KMS-11 (cell line): ENCODE measurements at regions not wholly inside any gene's neighbourhood (a gene's known extent, or its start where the extent isn't known, plus 50 kb on each side); places are given as distances from the start of the nearest gene placed in this dataset.

ENCODE experiments used
- H2AFZ ChIP-seq: fragments of 200-600 bp; sonication (generic); 2 replicates; pipeline ENCODE4 v1.6.1; 2016; ENCODE audit warnings: antibody characterized with exemption, mixed run types, low read depth
- H3K27ac ChIP-seq: fragments of 200-600 bp; sonication (generic); 2 replicates; pipeline ENCODE4 v1.6.1; 2016; ENCODE audit warnings: mild to moderate bottlenecking, mixed run types
- H3K27me3 ChIP-seq: fragments of 200-600 bp; sonication (generic); 2 replicates; pipeline ENCODE4 v1.6.1; 2017; ENCODE audit warnings: mild to moderate bottlenecking, low read depth, mixed run types, moderate library complexity; ENCODE audit not compliant: insufficient read depth
- H3K36me3 ChIP-seq: fragments of 200-600 bp; sonication (generic); 2 replicates; pipeline ENCODE4 v1.6.1; 2017; ENCODE audit warnings: mild to moderate bottlenecking, mixed run types; ENCODE audit not compliant: insufficient read depth
- H3K4me1 ChIP-seq: fragments of 200-600 bp; sonication (generic); 2 replicates; pipeline ENCODE4 v1.6.1; 2016; ENCODE audit warnings: mild to moderate bottlenecking, low read depth, mixed run types; ENCODE audit not compliant: poor library complexity, severe bottlenecking
- H3K4me2 ChIP-seq: fragments of 200-600 bp; sonication (generic); 2 replicates; pipeline ENCODE4 v1.7.0; 2016; ENCODE audit warnings: mild to moderate bottlenecking, mixed run types
- H3K4me3 ChIP-seq: fragments of 200-600 bp; sonication (generic); IDR thresholded peaks from 2 replicates; pipeline ENCODE4 v1.6.1; 2017; ENCODE audit warnings: low read depth, low read length, mixed read lengths; ENCODE audit not compliant: insufficient read depth
- H3K79me2 ChIP-seq: fragments of 200-600 bp; sonication (generic); 2 replicates; pipeline ENCODE4 v1.6.1; 2016; ENCODE audit warnings: low read depth, mixed run types; ENCODE audit not compliant: insufficient read depth
- H3K9ac ChIP-seq: fragments of 200-600 bp; sonication (generic); 2 replicates; pipeline ENCODE4 v1.6.1; 2016; ENCODE audit warnings: mild to moderate bottlenecking, mixed run types
- H4K20me1 ChIP-seq: fragments of 200-600 bp; sonication (generic); 2 replicates; pipeline ENCODE4 v1.6.1; 2016; ENCODE audit warnings: mild to moderate bottlenecking, mixed run types; ENCODE audit not compliant: insufficient read depth
- TF ChIP-seq, protein P1 (sequence below): fragments of 200-600 bp; sonication (generic); conservative IDR thresholded peaks from 2 replicates; pipeline ENCODE4 v1.6.1; 2017; ENCODE audit warnings: low read depth, mild to moderate bottlenecking, antibody characterized with exemption, low read length, moderate library complexity, mixed read lengths

DNA sequence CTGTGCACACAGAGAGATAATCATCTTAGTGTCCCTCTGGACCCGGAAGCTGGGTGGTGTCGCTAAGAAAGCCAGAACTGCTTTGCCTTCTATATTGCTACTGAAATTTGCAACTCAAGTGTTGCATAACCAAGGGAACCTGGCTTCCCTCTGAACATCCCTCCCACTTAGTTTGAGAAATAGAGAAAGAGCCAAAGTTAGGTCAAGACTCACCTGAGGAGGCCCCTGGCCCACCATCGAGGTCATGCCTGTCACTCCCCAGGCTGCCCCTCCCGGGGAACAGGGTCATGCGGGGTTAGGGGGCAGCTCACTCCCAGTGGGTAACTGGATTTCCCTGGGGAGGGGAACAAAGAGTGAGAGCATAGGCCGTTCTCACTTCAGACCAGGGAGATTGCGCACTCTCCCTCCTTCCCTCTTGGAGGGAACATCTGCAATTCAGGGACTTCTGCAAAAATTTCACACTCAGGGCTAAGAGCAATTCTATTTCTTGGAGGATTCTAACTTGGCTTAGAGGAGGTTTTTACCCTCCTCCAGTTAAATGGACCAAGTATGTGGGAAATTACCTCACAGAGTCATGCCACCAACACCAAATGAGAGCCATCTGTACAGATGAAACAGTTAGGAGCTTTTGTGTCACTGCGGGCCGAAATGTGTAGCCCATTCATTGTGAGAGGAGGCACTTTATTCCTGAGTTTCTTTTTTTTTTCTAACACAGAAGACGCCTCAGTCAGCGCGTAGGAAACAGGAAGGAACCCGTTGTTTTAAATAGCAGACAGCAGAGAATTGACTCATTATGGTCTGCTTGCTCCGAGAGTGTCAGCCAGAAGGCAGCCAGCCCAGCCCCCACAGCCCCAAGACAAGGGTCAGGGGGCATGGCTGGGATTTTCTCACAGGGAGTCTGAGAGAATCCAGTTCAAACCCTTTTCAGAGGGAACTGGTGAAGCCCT is 221.3 kb downstream of the ARHGAP12 start:
- no peaks in the 10 kb centered on the region for H3K79me2 ChIP-seq
- H3K4me1 ChIP-seq = no peaks in the 10 kb centered on the region
- no peaks in the 10 kb centered on the region for H3K27me3 ChIP-seq
- no peak overlapping the region for H3K9ac ChIP-seq
- no peak overlapping the region for H3K4me3 ChIP-seq
- no peaks in the 10 kb centered on the region for H4K20me1 ChIP-seq
- TF ChIP-seq, protein P1, sequence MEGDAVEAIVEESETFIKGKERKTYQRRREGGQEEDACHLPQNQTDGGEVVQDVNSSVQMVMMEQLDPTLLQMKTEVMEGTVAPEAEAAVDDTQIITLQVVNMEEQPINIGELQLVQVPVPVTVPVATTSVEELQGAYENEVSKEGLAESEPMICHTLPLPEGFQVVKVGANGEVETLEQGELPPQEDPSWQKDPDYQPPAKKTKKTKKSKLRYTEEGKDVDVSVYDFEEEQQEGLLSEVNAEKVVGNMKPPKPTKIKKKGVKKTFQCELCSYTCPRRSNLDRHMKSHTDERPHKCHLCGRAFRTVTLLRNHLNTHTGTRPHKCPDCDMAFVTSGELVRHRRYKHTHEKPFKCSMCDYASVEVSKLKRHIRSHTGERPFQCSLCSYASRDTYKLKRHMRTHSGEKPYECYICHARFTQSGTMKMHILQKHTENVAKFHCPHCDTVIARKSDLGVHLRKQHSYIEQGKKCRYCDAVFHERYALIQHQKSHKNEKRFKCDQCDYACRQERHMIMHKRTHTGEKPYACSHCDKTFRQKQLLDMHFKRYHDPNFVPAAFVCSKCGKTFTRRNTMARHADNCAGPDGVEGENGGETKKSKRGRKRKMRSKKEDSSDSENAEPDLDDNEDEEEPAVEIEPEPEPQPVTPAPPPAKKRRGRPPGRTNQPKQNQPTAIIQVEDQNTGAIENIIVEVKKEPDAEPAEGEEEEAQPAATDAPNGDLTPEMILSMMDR = no peak
- H3K36me3 ChIP-seq = no peaks in the 10 kb centered on the region
- H2AFZ ChIP-seq = no peak overlapping the region
- H3K4me2 ChIP-seq = no peak overlapping the region
- no peak overlapping the region for H3K27ac ChIP-seq

DNA sequence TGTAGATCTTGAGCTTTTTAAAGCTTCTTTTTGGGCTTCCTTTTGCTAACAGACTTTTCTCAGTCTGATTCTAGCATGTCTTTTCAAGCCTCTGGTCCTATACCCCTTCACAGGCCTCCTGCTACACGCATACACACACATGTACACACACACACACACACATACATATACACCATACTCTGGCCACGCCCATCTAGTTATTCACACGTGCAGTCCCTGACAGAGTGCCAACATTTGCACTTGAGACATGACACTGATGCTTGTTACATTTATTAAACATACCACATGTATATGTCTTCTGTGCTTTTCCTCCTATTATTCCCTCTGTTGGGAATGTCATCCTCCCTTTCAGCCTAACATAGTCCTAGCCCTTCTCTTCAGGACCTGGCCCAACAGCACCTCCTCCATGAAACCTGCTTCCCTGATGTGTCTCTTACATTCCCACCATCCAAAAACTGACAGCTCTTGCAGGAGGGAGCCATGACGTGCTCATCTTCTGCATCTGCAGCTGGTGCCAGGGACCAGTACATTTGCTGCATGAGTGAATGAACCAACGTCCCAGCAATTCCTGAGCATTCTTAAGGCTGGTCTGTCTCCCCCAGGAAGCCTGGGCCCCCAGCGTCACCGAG is 222.1 kb downstream of the ARHGAP12 start:
- H3K4me3 ChIP-seq = no peak overlapping the region
- no peaks in the 10 kb centered on the region for H3K27me3 ChIP-seq
- H4K20me1 ChIP-seq = no peaks in the 10 kb centered on the region
- H3K4me2 ChIP-seq = no peak overlapping the region
- no peak overlapping the region for H3K27ac ChIP-seq
- no peaks in the 10 kb centered on the region for H3K36me3 ChIP-seq
- no peaks in the 10 kb centered on the region for H3K79me2 ChIP-seq
- H2AFZ ChIP-seq = no peak overlapping the region
- no peak overlapping the region for H3K9ac ChIP-seq
- TF ChIP-seq, protein P1 = no peak
- H3K4me1 ChIP-seq = no peaks in the 10 kb centered on the region

DNA sequence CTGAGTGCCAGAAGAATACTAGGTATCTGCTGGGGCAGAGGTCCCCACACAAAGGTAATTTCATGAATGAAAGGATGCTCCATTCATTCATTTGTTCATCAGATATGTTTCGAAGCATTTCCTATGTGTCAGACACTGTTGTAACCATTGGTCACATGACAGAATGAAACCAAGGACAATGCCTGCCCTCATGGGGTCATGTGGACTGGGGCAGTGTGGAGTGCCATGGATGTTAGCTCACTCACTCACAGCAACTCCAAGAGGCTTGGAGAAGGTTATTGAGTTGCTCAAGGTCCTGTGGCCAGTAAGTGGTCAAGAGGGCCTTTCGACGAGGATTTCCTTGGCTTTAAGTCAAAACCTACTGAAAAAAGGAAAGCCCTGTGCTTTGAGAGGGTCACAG is 223.5 kb downstream of the ARHGAP12 start:
- Histone ChIP-seq H3K79me2 (no peaks in the 10 kb centered on the region), H3K36me3 (no peaks in the 10 kb centered on the region), H3K4me3 (no peak overlapping the region), H2AFZ (no peak overlapping the region), H3K4me2 (no peak overlapping the region), H3K27me3 (no peaks in the 10 kb centered on the region), H3K27ac (no peak overlapping the region), H3K4me1 (no peaks in the 10 kb centered on the region), H4K20me1 (no peaks in the 10 kb centered on the region), H3K9ac (no peak overlapping the region)
- TF ChIP-seq, protein P1 = no peak

DNA sequence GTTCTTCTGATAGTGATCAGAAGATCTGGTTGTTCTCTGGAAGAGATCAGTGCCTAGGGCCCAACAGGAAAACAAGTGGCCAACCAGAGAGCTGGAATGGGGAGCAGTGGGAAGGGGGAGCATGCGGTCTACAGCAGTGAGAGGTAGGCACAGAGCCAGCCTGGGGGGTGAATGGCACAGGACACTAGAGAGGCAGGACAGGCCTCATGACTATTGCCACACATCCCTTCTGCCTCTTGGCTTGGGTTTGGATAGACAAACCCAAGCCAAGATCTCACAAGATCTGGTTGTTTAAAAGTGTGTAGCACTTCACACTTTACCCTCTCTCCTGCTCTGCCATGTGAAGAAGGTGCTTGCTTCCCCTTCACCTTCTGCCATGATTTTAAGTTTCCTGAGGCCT is 224.4 kb downstream of the ARHGAP12 start:
- Histone ChIP-seq H3K4me1 (no peaks in the 10 kb centered on the region), H3K27ac (no peak overlapping the region), H3K9ac (no peak overlapping the region), H3K36me3 (no peaks in the 10 kb centered on the region), H3K4me2 (no peak overlapping the region), H3K4me3 (no peak overlapping the region), H4K20me1 (no peaks in the 10 kb centered on the region), H3K27me3 (no peaks in the 10 kb centered on the region), H3K79me2 (no peaks in the 10 kb centered on the region), H2AFZ (no peak overlapping the region)
- TF ChIP-seq, protein P1 = no peak
